WTC11 (cell line): ENCODE measurements at regions not wholly inside any gene's neighbourhood (a gene's known extent, or its start where the extent isn't known, plus 50 kb on each side); places are given as distances from the start of the nearest gene placed in this dataset.

Experiments
- ATAC-seq: fragments of 200-7000 bp; cut with Tn5 transposase; 2 replicates; pipeline ENCODE4 v1.10.0; 2021; ENCODE audit warnings: mild to moderate bottlenecking, moderate library complexity
- CTCF ChIA-PET: fragments of 300-600 bp; sonication (Branson Sonifier 250); formaldehyde crosslinking; loops from one replicate; lab custom pipeline; 2021; ENCODE audit warnings: antibody characterized with exemption; lab: Charles Lee
- POLR2A ChIA-PET: fragments of 350-600 bp; sonication (Branson Sonifier 250); formaldehyde crosslinking; loops from one replicate; lab custom pipeline; 2021; ENCODE audit warnings: antibody characterized with exemption; lab: Charles Lee
- DNase-seq: peaks from one replicate; pipeline ENCODE4 v3.0.0; 2021; ENCODE audit warnings: low spot score
- H3K27ac Mint-ChIP-seq: 2 replicates; pipeline ENCODE4 v1.8.0; 2021; ENCODE audit warnings: mixed read lengths
- H3K27me3 Mint-ChIP-seq: 2 replicates; pipeline ENCODE4 v1.8.0; 2021; ENCODE audit warnings: low read depth, mild to moderate bottlenecking, moderate library complexity, mixed read lengths
- H3K36me3 Mint-ChIP-seq: 2 replicates; pipeline ENCODE4 v1.8.0; 2021; ENCODE audit warnings: mixed read lengths
- H3K4me1 Mint-ChIP-seq: 2 replicates; pipeline ENCODE4 v1.8.0; 2022; ENCODE audit warnings: mixed read lengths
- H3K4me3 Mint-ChIP-seq: 2 replicates; pipeline ENCODE4 v1.8.0; 2021; ENCODE audit warnings: mild to moderate bottlenecking, moderate library complexity, mixed read lengths
- H3K9me3 Mint-ChIP-seq: 2 replicates; pipeline ENCODE4 v1.8.0; 2021; ENCODE audit warnings: mixed read lengths
- CREB1 ChIP-seq: sonication (generic); formaldehyde crosslinking; IDR thresholded peaks from 2 replicates; pipeline ENCODE4 v1.8.0; 2023; ENCODE audit warnings: mild to moderate bottlenecking, missing genetic modification reagents
- EMX1 ChIP-seq: fragments of 250-450 bp; sonication (Bioruptor Pico); IDR thresholded peaks from 2 replicates; pipeline ENCODE4 v1.8.0; 2021; ENCODE audit warnings: mild to moderate bottlenecking
- ETV6 ChIP-seq: sonication (generic); formaldehyde crosslinking; IDR thresholded peaks from 2 replicates; pipeline ENCODE4 v1.8.1; 2022; ENCODE audit warnings: mild to moderate bottlenecking, missing genetic modification reagents
- HMGA2 ChIP-seq: fragments of 250-450 bp; sonication (Bioruptor Pico); IDR thresholded peaks from 2 replicates; pipeline ENCODE4 v1.4.0; 2021; ENCODE audit warnings: mild to moderate bottlenecking, moderate library complexity
- IRF2 ChIP-seq: sonication (generic); formaldehyde crosslinking; IDR thresholded peaks from 2 replicates; pipeline ENCODE4 v1.8.0; 2022; ENCODE audit warnings: low read depth, missing genetic modification reagents, borderline replicate concordance
- MLX ChIP-seq: sonication (generic); formaldehyde crosslinking; IDR thresholded peaks from 2 replicates; pipeline ENCODE4 v1.8.1; 2023; ENCODE audit warnings: mild to moderate bottlenecking, missing genetic modification reagents, moderate library complexity
- MYBL2 ChIP-seq: sonication (generic); formaldehyde crosslinking; IDR thresholded peaks from 2 replicates; pipeline ENCODE4 v1.8.1; 2023; ENCODE audit warnings: mild to moderate bottlenecking, moderate library complexity, missing genetic modification reagents
- NFYB ChIP-seq: sonication (generic); formaldehyde crosslinking; conservative IDR thresholded peaks from 2 replicates; pipeline ENCODE4 v1.8.0; 2022; ENCODE audit warnings: low read depth, missing genetic modification reagents
- PREB ChIP-seq: sonication (generic); formaldehyde crosslinking; IDR thresholded peaks from 2 replicates; pipeline ENCODE4 v1.8.1; 2022; ENCODE audit warnings: mild to moderate bottlenecking, missing genetic modification reagents, moderate library complexity, borderline replicate concordance
- RORB ChIP-seq: fragments of 250-450 bp; sonication (Bioruptor Pico); IDR thresholded peaks from 2 replicates; pipeline ENCODE4 v1.9.0; 2021; ENCODE audit warnings: mild to moderate bottlenecking
- SMAD3 ChIP-seq: sonication (generic); formaldehyde crosslinking; IDR thresholded peaks from 2 replicates; pipeline ENCODE4 v1.8.0; 2022; ENCODE audit warnings: missing genetic modification reagents, mild to moderate bottlenecking, borderline replicate concordance
- USF1 ChIP-seq: sonication (generic); formaldehyde crosslinking; IDR thresholded peaks from 2 replicates; pipeline ENCODE4 v1.8.0; 2022; ENCODE audit warnings: mild to moderate bottlenecking, missing genetic modification reagents
- ZBTB43 ChIP-seq: sonication (generic); formaldehyde crosslinking; IDR thresholded peaks from 2 replicates; pipeline ENCODE4 v1.8.1; 2023; ENCODE audit warnings: mild to moderate bottlenecking, missing genetic modification reagents
- ZNF263 ChIP-seq: sonication (generic); formaldehyde crosslinking; IDR thresholded peaks from 2 replicates; pipeline ENCODE4 v1.8.1; 2022; ENCODE audit warnings: low read depth, mild to moderate bottlenecking, moderate library complexity, missing genetic modification reagents
- ZNF423 ChIP-seq: fragments of 250-450 bp; sonication (Bioruptor Pico); IDR thresholded peaks from 2 replicates; pipeline ENCODE4 v2.1.2; 2022; ENCODE audit warnings: mild to moderate bottlenecking, moderate library complexity
- ZNF425 ChIP-seq: fragments of 250-450 bp; sonication (Bioruptor Pico); conservative IDR thresholded peaks from 2 replicates; pipeline ENCODE4 v1.9.0; 2021; ENCODE audit warnings: mild to moderate bottlenecking
- ZNF532 ChIP-seq: fragments of 250-450 bp; sonication (Bioruptor Pico); IDR thresholded peaks from 2 replicates; pipeline ENCODE4 v1.9.0; 2021; ENCODE audit warnings: mild to moderate bottlenecking, borderline replicate concordance

- TF ChIP-seq MYBL2 (CRISPR knock-in tag) (no peak), IRF2 (no peak), ZNF532 (CRISPR knock-in tag) (no peak), ZNF423 (no peak), RORB (CRISPR knock-in tag) (no peak), MLX (CRISPR knock-in tag) (no peak)
Observed at GRCh38 chr6:139431602-139431956, 57.1 kb upstream of the CITED2 start (continued).

- H3K27me3 Mint-ChIP-seq, result no peaks in the 10 kb centered on the region
- TF ChIP-seq ZNF263 (no peak), MLX (CRISPR knock-in tag) (no peak), ETV6 (no peak)
Observed at GRCh38 chr6:139430899-139431601, 56.6 kb upstream of the CITED2 start.

GRCh38 chr6:139429580-139430145 is 55.2 kb upstream of the CITED2 start:
- peaks cover 12% of the 10 kb centered on the region for H3K36me3 Mint-ChIP-seq
- H3K4me1 Mint-ChIP-seq, result peaks cover 15% of the 10 kb centered on the region
- ChIA-PET CTCF (no interaction called here), POLR2A (interaction anchor here (0.7 to 1.9 kb wide), 2 partner anchors 56 to 127 kb away, joined by 5 to 6 read pairs; no protein-coding TSS in a partner anchor)
- no peak overlapping the region for H3K4me3 Mint-ChIP-seq
- TF ChIP-seq SMAD3 (CRISPR knock-in tag), result no peak
- no peak for DNase-seq
- peak; percentile 39; the same call in 1 of the 2 replicates for ATAC-seq
- no peak overlapping the region for H3K27ac Mint-ChIP-seq
- no peaks in the 10 kb centered on the region for H3K27me3 Mint-ChIP-seq
- peaks cover 15% of the 10 kb centered on the region for H3K9me3 Mint-ChIP-seq

More at GRCh38 chr6:139430899-139431601, 56.6 kb upstream of the CITED2 start:
- H3K9me3 Mint-ChIP-seq, result peaks cover 15% of the 10 kb centered on the region
- ATAC-seq (no peak), DNase-seq (no peak)
- ChIA-PET CTCF (no interaction called here), POLR2A (no interaction called here)
- H3K27ac Mint-ChIP-seq, result no peak overlapping the region
- peaks cover 12% of the 10 kb centered on the region for H3K36me3 Mint-ChIP-seq
- peaks cover 12% of the 10 kb centered on the region for H3K4me1 Mint-ChIP-seq
- no peak overlapping the region for H3K4me3 Mint-ChIP-seq

- H3K4me1 Mint-ChIP-seq, result peaks cover 15% of the 10 kb centered on the region
- peaks cover 10% of the 10 kb centered on the region for H3K36me3 Mint-ChIP-seq
- ATAC-seq (no peak), DNase-seq (no peak)
- ChIA-PET POLR2A (no interaction called here), CTCF (no interaction called here)
- no peaks in the 10 kb centered on the region for H3K27me3 Mint-ChIP-seq
- no peak overlapping the region for H3K27ac Mint-ChIP-seq
- H3K9me3 Mint-ChIP-seq, result peaks cover 13% of the 10 kb centered on the region
- no peak overlapping the region for H3K4me3 Mint-ChIP-seq
- TF ChIP-seq ZNF425 (CRISPR knock-in tag) (no peak), NFYB (CRISPR knock-in tag) (no peak), EMX1 (CRISPR knock-in tag) (no peak), HMGA2 (CRISPR knock-in tag) (no peak), SMAD3 (CRISPR knock-in tag) (no peak), ZBTB43 (CRISPR knock-in tag) (no peak), USF1 (no peak), CREB1 (no peak), PREB (CRISPR knock-in tag) (no peak)
Observed at GRCh38 chr6:139427199-139427598, 52.8 kb upstream of the CITED2 start.
